Esophagus (tissue), 2 donors: ENCODE measurements at regions not wholly inside any gene's neighbourhood (a gene's known extent, or its start where the extent isn't known, plus 50 kb on each side); places are given as distances from the start of the nearest gene placed in this dataset.

Experiments used
- H3K27ac ChIP-seq, 2 donors: one replicate each; pipeline ENCODE4 v1.5.1; 2013; ENCODE audit warnings: low read depth in 2 of 2, mild to moderate bottlenecking in 2 of 2, inconsistent platforms in 1 of 2, low read length in 1 of 2, moderate library complexity in 1 of 2
- H3K27me3 ChIP-seq, 2 donors: one replicate each; pipeline ENCODE4 v1.6.1; 2013; ENCODE audit warnings: low read length in 2 of 2, control low read depth in 1 of 2, mild to moderate bottlenecking in 1 of 2; ENCODE audit not compliant: insufficient read depth in 2 of 2, control insufficient read depth in 1 of 2
- H3K36me3 ChIP-seq, 2 donors: one replicate each; pipeline ENCODE4 v1.6.1; 2013; ENCODE audit warnings: low read length in 1 of 2; ENCODE audit not compliant: control insufficient read depth in 2 of 2, insufficient read depth in 2 of 2
- H3K4me1 ChIP-seq, 2 donors: one replicate each; pipeline ENCODE4 v1.6.1; 2013; ENCODE audit warnings: low read length in 1 of 2; ENCODE audit not compliant: control insufficient read depth in 2 of 2, insufficient read depth in 2 of 2
- H3K4me3 ChIP-seq, 2 donors: one replicate each; pipeline ENCODE4 v1.5.1; 2013; ENCODE audit warnings: low read length in 2 of 2, mild to moderate bottlenecking in 2 of 2, low read depth in 1 of 2, moderate library complexity in 1 of 2
- H3K9me3 ChIP-seq, 2 donors: one replicate each; pipeline ENCODE4 v1.6.1; 2013; ENCODE audit warnings: mild to moderate bottlenecking in 2 of 2, low read depth in 1 of 2, low read length in 1 of 2, moderate library complexity in 1 of 2; ENCODE audit not compliant: control insufficient read depth in 2 of 2, insufficient read depth in 1 of 2
- WGBS, 2 donors: extraction: QIAGEN DNeasy Blood & Tissue Kit; methylation state at CpG; one replicate each; pipeline ENCODE4 v1.1.7; 2013; 5-methylcytosine and 5-hydroxymethylcytosine counted together
- donor health status: healthy with polysubstance abuse.
- donor health status: Bipolar disorder and iron deficiency.

GRCh38 chr4:163618845-163619244 is 124.4 kb downstream of the TMA16 start:
- no peaks in the 10 kb centered on the region for H3K4me1 ChIP-seq
- no peaks in the 10 kb centered on the region for H3K36me3 ChIP-seq
- H3K27me3 ChIP-seq, result no peaks in the 10 kb centered on the region
- H3K4me3 ChIP-seq, result no peak overlapping the region
- H3K27ac ChIP-seq, result no peak overlapping the region
- WGBS, 2 donors, result 80 to 84% methylated on average over 4 of the region's 4 CpGs
- no peaks in the 10 kb centered on the region for H3K9me3 ChIP-seq

DNA sequence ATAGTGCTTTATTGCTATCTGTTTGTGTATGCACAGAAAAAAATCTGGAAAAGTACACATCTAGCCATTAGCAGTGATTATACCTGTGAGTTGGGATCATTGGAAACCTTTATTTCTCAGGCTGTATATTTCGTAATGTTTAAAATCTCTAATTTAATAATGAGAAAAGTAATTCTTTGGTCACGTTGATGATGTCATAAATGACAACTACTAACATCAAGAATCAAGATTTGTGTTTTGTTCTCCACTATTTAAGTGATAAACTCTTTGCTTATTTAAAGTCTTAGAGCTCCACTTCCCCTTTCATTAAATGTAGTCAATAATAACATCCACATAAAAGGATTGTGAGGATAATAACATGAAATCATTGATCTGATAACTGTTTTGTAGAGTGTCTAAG is 126.2 kb downstream of the TMA16 start:
- Histone ChIP-seq H3K27ac (no peak overlapping the region), H3K27me3 (no peaks in the 10 kb centered on the region), H3K4me3 (no peak overlapping the region), H3K36me3 (no peaks in the 10 kb centered on the region), H3K4me1 (no peaks in the 10 kb centered on the region), H3K9me3 (no peaks in the 10 kb centered on the region)
- 76 to 80% methylated on average over 2 of the region's 2 CpGs for WGBS, 2 donors

GRCh38 chr4:163621821-163622220 is 127.3 kb downstream of the TMA16 start:
- no peaks in the 10 kb centered on the region for H3K9me3 ChIP-seq
- H3K36me3 ChIP-seq, result no peaks in the 10 kb centered on the region
- H3K27ac ChIP-seq, result no peak overlapping the region
- no peaks in the 10 kb centered on the region for H3K27me3 ChIP-seq
- WGBS, 2 donors, result 83% methylated on average over 2 of the region's 2 CpGs
- H3K4me1 ChIP-seq, result no peaks in the 10 kb centered on the region
- no peak overlapping the region for H3K4me3 ChIP-seq

GRCh38 chr4:163622379-163623035 is 128.0 kb downstream of the TMA16 start:
- H3K9me3 ChIP-seq, result no peaks in the 10 kb centered on the region
- WGBS, 2 donors, result 70 to 73% methylated on average over 5 of the region's 5 CpGs
- H3K4me1 ChIP-seq, result no peaks in the 10 kb centered on the region
- H3K36me3 ChIP-seq, result no peaks in the 10 kb centered on the region
- H3K27ac ChIP-seq, result no peak overlapping the region
- H3K4me3 ChIP-seq, result no peak overlapping the region
- H3K27me3 ChIP-seq, result no peaks in the 10 kb centered on the region

- 75 to 83% methylated on average over 4 of the region's 4 CpGs for WGBS, 2 donors
- Histone ChIP-seq H3K27me3 (no peaks in the 10 kb centered on the region), H3K9me3 (no peaks in the 10 kb centered on the region), H3K4me1 (no peaks in the 10 kb centered on the region), H3K4me3 (no peak overlapping the region), H3K36me3 (no peaks in the 10 kb centered on the region), H3K27ac (no peak overlapping the region)
These were observed 129.3 kb downstream of the TMA16 start for GRCh38 chr4:163623787-163624186.

- Histone ChIP-seq H3K36me3 (no peaks in the 10 kb centered on the region), H3K27ac (no peak overlapping the region), H3K4me1 (no peaks in the 10 kb centered on the region), H3K4me3 (no peak overlapping the region), H3K9me3 (no peaks in the 10 kb centered on the region), H3K27me3 (no peaks in the 10 kb centered on the region)
- 77 to 81% methylated on average over 1 of the region's 1 CpG for WGBS, 2 donors
These were observed 130.2 kb downstream of the TMA16 start for GRCh38 chr4:163624727-163625126.

DNA sequence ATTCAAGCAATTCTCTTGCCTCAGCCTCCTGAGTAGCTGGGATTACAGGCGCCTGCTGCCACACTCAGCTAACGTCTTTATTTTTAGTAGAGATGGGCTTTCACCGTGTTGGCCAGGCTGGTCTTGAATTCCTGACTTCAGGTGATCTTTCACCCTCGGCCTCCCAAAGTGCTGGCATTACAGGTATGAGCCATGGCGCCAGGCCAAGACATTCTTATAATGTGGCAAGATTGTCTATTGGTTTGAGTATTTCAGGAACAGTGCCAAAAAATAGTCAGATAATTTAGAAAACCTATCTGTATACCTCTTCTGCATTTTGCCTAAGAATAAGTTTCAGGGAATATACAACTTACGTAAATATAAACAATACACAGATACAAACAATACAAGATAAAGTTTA is 136.8 kb downstream of the TMA16 start:
- Histone ChIP-seq H3K36me3 (no peaks in the 10 kb centered on the region), H3K9me3 (no peaks in the 10 kb centered on the region), H3K4me1 (no peaks in the 10 kb centered on the region), H3K4me3 (no peak overlapping the region), H3K27ac (no peak overlapping the region), H3K27me3 (no peaks in the 10 kb centered on the region)
- WGBS, 2 donors, result 84 to 90% methylated on average over 6 of the region's 6 CpGs

DNA sequence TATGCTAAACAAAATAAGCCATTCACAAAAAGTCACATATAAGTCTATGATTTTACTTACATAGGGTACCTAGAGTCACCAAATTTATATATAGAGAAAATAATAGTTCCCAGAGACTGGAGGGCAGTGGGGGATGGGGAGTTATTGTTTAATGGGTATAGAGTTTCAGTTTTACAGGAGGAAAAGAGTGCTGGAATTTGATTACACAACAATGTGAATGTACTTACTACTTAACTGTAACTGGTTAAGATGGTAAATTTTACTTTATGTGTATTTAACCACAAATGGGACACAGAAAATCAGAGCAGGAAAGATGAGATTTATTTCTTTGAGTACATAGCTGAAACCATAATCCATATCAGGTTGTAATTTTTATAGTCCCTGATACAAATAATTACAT is 144.4 kb downstream of the TMA16 start:
- Histone ChIP-seq H3K9me3 (no peaks in the 10 kb centered on the region), H3K4me1 (no peaks in the 10 kb centered on the region), H3K4me3 (no peak overlapping the region), H3K27me3 (no peaks in the 10 kb centered on the region), H3K27ac (no peak overlapping the region), H3K36me3 (no peaks in the 10 kb centered on the region)

- H3K4me3 ChIP-seq, result no peak overlapping the region
- H3K9me3 ChIP-seq, result peaks cover 2 to 6% of the 10 kb centered on the region in 2 donors
- no peaks in the 10 kb centered on the region for H3K4me1 ChIP-seq
- H3K36me3 ChIP-seq, result no peaks in the 10 kb centered on the region
- no peak overlapping the region for H3K27ac ChIP-seq
- no peaks in the 10 kb centered on the region for H3K27me3 ChIP-seq
- 52 to 63% methylated on average over 1 of the region's 1 CpG for WGBS, 2 donors
These were observed 155.1 kb downstream of the TMA16 start for GRCh38 chr4:163649557-163650091.

- Histone ChIP-seq H3K4me3 (no peak overlapping the region), H3K27ac (no peak overlapping the region), H3K27me3 (no peaks in the 10 kb centered on the region), H3K4me1 (no peaks in the 10 kb centered on the region), H3K36me3 (no peaks in the 10 kb centered on the region), H3K9me3 (no peaks in the 10 kb centered on the region)
- 59 to 79% methylated on average over 1 of the region's 1 CpG for WGBS, 2 donors
These were observed 157.3 kb downstream of the TMA16 start for GRCh38 chr4:163651761-163652160.
